ENCODE measurements at regions not wholly inside any gene's neighbourhood (a gene's known extent, or its start where the extent isn't known, plus 50 kb on each side); places are given as distances from the start of the nearest gene placed in this dataset.

DNA sequence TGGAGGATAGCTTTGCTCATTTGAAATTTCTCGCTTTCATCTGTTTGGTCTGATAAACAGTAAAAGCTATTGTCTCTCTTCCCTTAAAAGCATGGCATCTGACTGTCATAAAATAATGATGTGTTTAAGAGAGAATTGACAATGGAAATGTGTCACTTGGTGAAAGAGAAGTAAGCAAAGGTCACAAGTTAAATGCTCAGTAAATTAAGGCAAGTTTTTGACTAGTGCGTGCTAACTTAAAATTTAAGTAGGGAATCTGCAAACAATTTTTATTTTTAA lies 161.6 kb upstream of the ANKRD50 start:
- Histone ChIP-seq H3K4me1 (no peaks in the 10 kb centered on the region), H3K4me3 (ENCODE audit: low read depth, low read length) (no peak overlapping the region), H3K27me3 (no peaks in the 10 kb centered on the region), H3K36me3 (no peaks in the 10 kb centered on the region), H3K9me3 (no peaks in the 10 kb centered on the region)
- TF ChIP-seq, protein P1, sequence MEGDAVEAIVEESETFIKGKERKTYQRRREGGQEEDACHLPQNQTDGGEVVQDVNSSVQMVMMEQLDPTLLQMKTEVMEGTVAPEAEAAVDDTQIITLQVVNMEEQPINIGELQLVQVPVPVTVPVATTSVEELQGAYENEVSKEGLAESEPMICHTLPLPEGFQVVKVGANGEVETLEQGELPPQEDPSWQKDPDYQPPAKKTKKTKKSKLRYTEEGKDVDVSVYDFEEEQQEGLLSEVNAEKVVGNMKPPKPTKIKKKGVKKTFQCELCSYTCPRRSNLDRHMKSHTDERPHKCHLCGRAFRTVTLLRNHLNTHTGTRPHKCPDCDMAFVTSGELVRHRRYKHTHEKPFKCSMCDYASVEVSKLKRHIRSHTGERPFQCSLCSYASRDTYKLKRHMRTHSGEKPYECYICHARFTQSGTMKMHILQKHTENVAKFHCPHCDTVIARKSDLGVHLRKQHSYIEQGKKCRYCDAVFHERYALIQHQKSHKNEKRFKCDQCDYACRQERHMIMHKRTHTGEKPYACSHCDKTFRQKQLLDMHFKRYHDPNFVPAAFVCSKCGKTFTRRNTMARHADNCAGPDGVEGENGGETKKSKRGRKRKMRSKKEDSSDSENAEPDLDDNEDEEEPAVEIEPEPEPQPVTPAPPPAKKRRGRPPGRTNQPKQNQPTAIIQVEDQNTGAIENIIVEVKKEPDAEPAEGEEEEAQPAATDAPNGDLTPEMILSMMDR (IDR thresholded peaks at IDR 0.05; ENCODE audit: low read depth, low read length): no peak
- DNase-seq: no peak

DNA sequence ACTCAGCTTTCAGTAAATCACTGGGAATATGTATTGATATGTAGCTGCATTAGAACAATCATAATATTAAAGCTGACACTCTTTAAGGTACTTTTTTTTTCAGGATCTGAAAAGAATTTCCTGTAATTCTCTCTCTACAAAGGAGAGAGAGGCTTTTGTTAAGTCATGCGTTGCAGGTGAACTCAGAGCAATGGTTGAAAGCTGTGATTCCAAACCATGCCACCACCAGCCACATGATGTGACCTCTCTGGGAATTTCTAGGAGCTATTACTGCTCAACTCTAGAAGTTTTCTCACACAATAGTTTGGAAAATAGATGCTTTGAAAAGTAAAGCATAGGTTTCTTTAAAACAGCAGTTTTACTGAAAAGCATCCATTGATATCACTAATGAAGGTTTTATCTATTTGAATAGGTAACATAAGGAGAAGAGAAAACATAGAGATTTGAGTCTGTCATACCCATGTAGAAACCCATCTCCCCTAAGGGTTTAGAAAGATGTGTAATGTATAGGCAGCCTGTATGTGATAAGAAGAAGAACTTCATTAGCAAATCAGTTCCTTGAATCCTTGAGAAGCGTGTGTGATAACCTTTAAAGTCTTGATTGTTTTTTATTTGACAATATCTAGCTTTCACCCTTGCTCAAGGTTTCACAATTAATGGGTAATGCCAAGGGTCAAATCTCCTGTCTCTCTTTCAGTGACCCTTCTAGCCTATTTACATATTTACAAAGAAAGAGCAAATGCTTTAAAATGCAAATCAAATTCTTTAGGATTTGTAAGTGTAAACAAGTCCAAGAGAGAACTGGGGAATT lies 161.0 kb upstream of the ANKRD50 start:
- Histone ChIP-seq H3K9me3 (no peaks in the 10 kb centered on the region), H3K27me3 (no peaks in the 10 kb centered on the region), H3K4me1 (no peaks in the 10 kb centered on the region), H3K36me3 (no peaks in the 10 kb centered on the region), H3K4me3 (ENCODE audit: low read depth, low read length) (no peak overlapping the region)
- DNase-seq: no peak
- TF ChIP-seq, protein P1 (IDR thresholded peaks at IDR 0.05; ENCODE audit: low read depth, low read length): no peak

DNA sequence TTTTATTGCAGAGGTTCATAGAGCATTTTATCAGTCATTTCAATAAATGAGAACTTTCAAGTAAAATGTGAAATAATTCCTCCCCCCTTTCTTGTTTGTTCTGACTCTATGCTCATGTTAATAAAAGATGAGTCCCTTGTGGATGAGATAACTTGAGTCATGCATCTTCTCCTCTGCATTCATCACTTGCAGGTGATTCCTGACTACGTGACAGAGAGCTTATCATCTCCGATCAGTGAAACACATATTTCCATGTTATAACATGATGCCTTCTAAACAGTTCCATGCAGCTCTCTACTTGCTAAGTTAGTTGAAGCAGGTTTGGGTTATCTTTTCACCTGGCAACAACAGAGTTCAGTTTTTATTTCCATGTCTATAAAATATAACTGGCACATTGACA lies 160.1 kb upstream of the ANKRD50 start:
- no peak for DNase-seq
- TF ChIP-seq, protein P1 (IDR thresholded peaks at IDR 0.05; ENCODE audit: low read depth, low read length): no peak
- Histone ChIP-seq H3K27me3 (no peaks in the 10 kb centered on the region), H3K4me1 (no peaks in the 10 kb centered on the region), H3K4me3 (ENCODE audit: low read depth, low read length) (no peak overlapping the region), H3K36me3 (no peaks in the 10 kb centered on the region), H3K9me3 (no peaks in the 10 kb centered on the region)

DNA sequence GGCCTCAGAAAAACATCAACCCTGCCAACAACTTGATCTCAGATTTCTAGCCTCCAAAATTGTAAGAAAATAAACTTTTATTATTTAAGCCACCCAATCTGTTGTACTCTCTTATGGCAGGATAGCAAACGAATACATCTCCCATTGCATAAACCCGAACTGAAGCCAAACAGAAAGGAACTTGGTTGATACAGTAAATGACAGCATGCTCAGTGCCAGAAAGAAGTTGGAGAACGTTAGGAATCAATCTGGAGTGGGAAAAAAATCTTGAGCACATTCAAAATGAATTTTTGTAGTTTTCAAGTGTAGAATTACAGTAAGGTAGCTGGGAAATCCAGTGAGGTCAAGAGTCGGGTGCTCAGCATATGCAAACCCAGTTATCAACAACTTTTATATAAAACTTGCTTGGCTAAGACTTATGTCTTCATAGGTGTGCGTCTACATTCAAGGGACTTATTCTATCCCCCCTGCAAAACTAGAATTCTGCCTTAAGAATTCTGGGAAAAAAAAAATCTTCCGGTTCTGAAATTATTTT lies 157.5 kb upstream of the ANKRD50 start:
- H3K9me3 ChIP-seq: no peaks in the 10 kb centered on the region
- TF ChIP-seq, protein P1 (IDR thresholded peaks at IDR 0.05; ENCODE audit: low read depth, low read length): no peak
- H3K4me3 ChIP-seq (ENCODE audit: low read depth, low read length): no peak overlapping the region
- no peaks in the 10 kb centered on the region for H3K36me3 ChIP-seq
- no peak for DNase-seq
- no peaks in the 10 kb centered on the region for H3K27me3 ChIP-seq
- H3K4me1 ChIP-seq: no peaks in the 10 kb centered on the region

DNA sequence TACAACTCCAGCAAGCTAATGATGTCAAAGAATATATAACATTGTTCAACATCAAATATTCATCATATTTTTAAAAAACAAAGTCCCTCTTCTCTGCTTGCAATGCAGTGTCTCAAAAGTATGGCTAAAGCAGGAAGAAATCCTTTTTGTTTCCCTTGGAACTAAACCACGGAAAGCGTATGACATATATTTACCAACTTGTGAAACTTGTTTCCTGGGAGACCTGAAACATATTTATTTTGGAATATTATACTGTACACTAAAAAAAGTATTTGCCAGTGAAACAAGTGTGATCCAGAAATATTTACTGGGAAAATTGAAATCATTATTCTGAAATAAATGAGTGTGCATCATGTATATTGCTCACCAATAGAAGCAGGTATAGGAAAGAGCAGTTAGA lies 156.0 kb upstream of the ANKRD50 start:
- Histone ChIP-seq H3K4me3 (ENCODE audit: low read depth, low read length) (no peak overlapping the region), H3K36me3 (no peaks in the 10 kb centered on the region), H3K4me1 (no peaks in the 10 kb centered on the region), H3K27me3 (no peaks in the 10 kb centered on the region), H3K9me3 (no peaks in the 10 kb centered on the region)
- no peak for DNase-seq
- TF ChIP-seq, protein P1 (IDR thresholded peaks at IDR 0.05; ENCODE audit: low read depth, low read length): no peak

DNA sequence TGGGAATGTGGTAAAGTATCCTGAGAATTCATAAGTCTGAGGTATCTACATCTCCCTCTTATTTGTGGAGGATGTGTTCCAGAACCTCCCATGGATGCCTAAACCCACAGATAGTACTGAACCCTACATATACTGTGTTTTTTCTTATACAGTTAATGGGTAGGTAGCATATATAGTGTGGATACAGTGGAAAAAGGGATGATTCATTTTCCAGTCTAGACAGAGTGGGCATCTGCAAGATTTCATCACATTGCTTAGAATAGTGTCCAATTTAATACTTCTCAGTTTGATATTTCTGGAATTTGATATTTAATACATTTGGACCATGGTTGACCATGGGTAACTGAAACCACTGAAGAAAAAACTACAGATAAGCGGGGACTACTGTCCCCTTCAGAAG lies 155.0 kb upstream of the ANKRD50 start:
- no peaks in the 10 kb centered on the region for H3K4me1 ChIP-seq
- TF ChIP-seq, protein P1 (IDR thresholded peaks at IDR 0.05; ENCODE audit: low read depth, low read length): no peak
- H3K36me3 ChIP-seq: no peaks in the 10 kb centered on the region
- H3K9me3 ChIP-seq: no peaks in the 10 kb centered on the region
- H3K27me3 ChIP-seq: no peaks in the 10 kb centered on the region
- no peak overlapping the region for H3K4me3 ChIP-seq (ENCODE audit: low read depth, low read length)
- no peak for DNase-seq

Data from BE2C (cell line).